Pancreas (tissue), 10 donors: ENCODE measurements at regions not wholly inside any gene's neighbourhood (a gene's known extent, or its start where the extent isn't known, plus 50 kb on each side); places are given as distances from the start of the nearest gene placed in this dataset.

Source experiments
- ATAC-seq, 4 donors: fragments of 200-7000 bp; cut with Tn5 transposase; one replicate each; pipeline versions ENCODE4 v1.8.0 to v1.9.1; 2020; ENCODE audit warnings: mild to moderate bottlenecking in 4 of 4, moderate library complexity in 4 of 4
- DNase-seq, 6 donors: peaks; one replicate each; pipeline ENCODE4 v3.0.0-alpha.2; 2020
- FAIRE-seq: peaks from 2 replicates; lab custom pipeline; 2012; peaks lifted over from hg19 to GRCh38; lab: Jason Lieb, UNC
- H3K27ac ChIP-seq, 4 donors: fragments of 200-600 bp; sonication (generic); 1 replicate in 3 of 4; 2 replicates in 1 of 4; pipeline versions ENCODE4 v1.5.0 to v1.8.0; 2020
- H3K27me3 ChIP-seq, 4 donors: fragments of 200-600 bp; one replicate each; pipeline ENCODE4 v1.8.0; 2021
- H3K36me3 ChIP-seq, 3 donors: fragments of 200-600 bp; sonication (generic) in 1 of 3; one replicate each; pipeline versions ENCODE4 v1.5.0 to v1.8.0; 2020 to 2021
- H3K4me1 ChIP-seq, 3 donors: fragments of 200-600 bp; one replicate each; pipeline ENCODE4 v1.8.0; 2021
- H3K4me3 ChIP-seq, 4 donors: fragments of 200-600 bp; sonication (generic) in 2 of 4; one replicate each; pipeline versions ENCODE4 v1.5.0 to v1.8.0; 2020 to 2021
- H3K9me3 ChIP-seq, 4 donors: fragments of 200-600 bp; one replicate each; pipeline ENCODE4 v1.8.0; 2021
- CTCF ChIP-seq, 4 donors: fragments of 200-600 bp; sonication (generic) in 3 of 4; IDR thresholded peaks; one replicate each; pipeline versions ENCODE4 v1.5.0 to v1.8.0; 2021; ENCODE audit warnings: antibody characterized with exemption in 4 of 4
- WGBS, 2 donors: extraction: QIAGEN DNeasy Blood & Tissue Kit; methylation state at CpG; one replicate each; pipeline ENCODE4 v1.1.7; 2013; 5-methylcytosine and 5-hydroxymethylcytosine counted together
- intact Hi-C, 3 donors: fragments of 100-400 bp; cut with DNase I; formaldehyde crosslinking; loops; one replicate each; pipeline versions ENCODE4 v1.11.1 to v1.14.2; 2022
- donor health status: healthy with polysubstance abuse.
- donor health status: DM: no; HTN: no; CAD: no; lungs with moderate emphysema.
- donor health status: DM: no; HTN: no; CAD: no.
- donor health status: control.
- donor health status: control.
- donor health status: Bipolar disorder and iron deficiency.
- donor health status: DM: yes; HTN: yes; CAD: no.
- donor health status: DM: no; HTN: no; CAD: no.
- donor health status: DM: no; HTN: no; CAD: no.
- donor health status: DM: yes; HTN: yes; CAD: no.

DNA sequence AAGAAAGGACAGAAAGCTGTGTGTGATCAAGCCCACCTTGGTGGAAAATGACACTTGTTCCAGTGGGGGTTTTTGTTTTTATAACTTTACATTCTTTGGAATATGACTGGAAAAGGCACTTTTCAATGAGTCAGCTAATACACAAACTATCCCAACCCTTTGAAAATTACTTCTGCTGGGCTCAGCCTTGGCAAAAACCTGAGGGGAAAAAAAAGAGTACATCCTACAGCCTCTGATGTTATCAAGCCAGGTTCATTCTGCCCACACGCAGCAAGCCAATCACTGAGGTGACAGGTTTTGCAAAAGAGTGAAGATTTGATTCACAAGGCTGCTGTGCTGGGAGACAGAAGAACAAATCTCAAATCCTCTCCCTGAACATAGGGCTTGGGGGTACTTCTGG lies 484.5 kb upstream of the ERCC4 start:
- no peak for DNase-seq
- intact Hi-C loops: no loop called here
- no peaks in the 10 kb centered on the region for H3K36me3 ChIP-seq
- TF ChIP-seq CTCF (IDR thresholded peaks at IDR 0.05): no peak
- no peak overlapping the region for H3K4me3 ChIP-seq
- FAIRE-seq: no peak
- ATAC-seq: no peak
- H3K4me1 ChIP-seq: no peaks in the 10 kb centered on the region
- no peaks in the 10 kb centered on the region for H3K9me3 ChIP-seq
- H3K27me3 ChIP-seq: no peaks in the 10 kb centered on the region
- H3K27ac ChIP-seq: no peak overlapping the region
- 58 to 71% methylated on average over 1 of the region's 1 CpG for WGBS, 2 donors

GRCh38 chr16:13435873-13436474 lies 484.0 kb upstream of the ERCC4 start:
- no peaks in the 10 kb centered on the region for H3K9me3 ChIP-seq
- WGBS, 2 donors: 80 to 85% methylated on average over 3 of the region's 3 CpGs
- H3K27ac ChIP-seq: no peak overlapping the region
- no peak for DNase-seq
- no peaks in the 10 kb centered on the region for H3K27me3 ChIP-seq
- no peak overlapping the region for H3K4me3 ChIP-seq
- no peak for TF ChIP-seq CTCF (IDR thresholded peaks at IDR 0.05)
- ATAC-seq: no peak
- H3K36me3 ChIP-seq: no peaks in the 10 kb centered on the region
- intact Hi-C loops: no loop called here
- no peaks in the 10 kb centered on the region for H3K4me1 ChIP-seq
- no peak for FAIRE-seq

DNA sequence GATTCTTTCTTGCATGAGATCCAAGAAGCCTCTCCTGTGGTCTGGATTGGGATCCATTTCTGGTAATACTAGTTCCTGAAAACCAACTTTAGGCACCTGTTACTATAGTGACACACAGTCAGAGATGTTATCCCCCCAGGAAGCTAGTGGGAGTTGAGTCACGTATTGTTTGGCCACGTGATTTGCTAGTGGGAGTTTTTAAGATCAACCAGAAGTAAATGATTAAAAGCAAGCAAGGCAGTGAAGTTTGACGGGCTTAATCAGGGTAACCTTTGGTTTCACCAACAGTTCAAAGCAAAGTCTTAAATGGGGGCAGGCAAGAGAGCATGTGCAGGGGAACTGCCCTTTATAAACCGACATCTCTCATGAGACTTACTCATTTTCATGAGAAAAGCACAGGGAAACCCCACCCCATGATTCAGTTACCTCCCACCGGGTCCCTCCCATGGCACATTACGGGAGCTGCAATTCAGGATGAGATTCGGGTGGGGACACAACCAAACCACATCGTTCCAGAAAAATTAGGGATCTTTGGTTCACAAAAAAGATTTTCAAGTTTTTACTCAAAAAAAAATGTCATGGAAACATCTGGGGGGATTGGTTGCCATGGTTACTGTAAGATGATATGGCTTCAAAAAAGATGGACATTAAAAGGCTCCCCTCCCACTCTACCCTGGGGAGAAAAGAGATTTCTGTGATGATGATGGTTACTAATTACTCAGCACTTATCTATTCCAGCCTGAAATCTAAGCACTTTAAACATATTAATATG lies 483.1 kb upstream of the ERCC4 start:
- Histone ChIP-seq H3K4me1 (no peaks in the 10 kb centered on the region), H3K9me3 (no peaks in the 10 kb centered on the region), H3K36me3 (no peaks in the 10 kb centered on the region), H3K27me3 (no peaks in the 10 kb centered on the region), H3K4me3 (no peak overlapping the region), H3K27ac (no peak overlapping the region)
- intact Hi-C loops: no loop called here
- 45 to 46% methylated on average over 8 of the region's 8 CpGs for WGBS, 2 donors
- ATAC-seq (peak in 3 of 4 donors; percentile 39 to 55 (median 54)), DNase-seq (peak in 2 of 6 donors; percentile 2 to 13), FAIRE-seq (no peak)
- no peak for TF ChIP-seq CTCF (IDR thresholded peaks at IDR 0.05)

- no peak for TF ChIP-seq CTCF (IDR thresholded peaks at IDR 0.05)
- FAIRE-seq: no peak
- Histone ChIP-seq H3K4me3 (no peak overlapping the region), H3K27ac (no peak overlapping the region), H3K36me3 (no peaks in the 10 kb centered on the region), H3K27me3 (no peaks in the 10 kb centered on the region), H3K9me3 (no peaks in the 10 kb centered on the region), H3K4me1 (no peaks in the 10 kb centered on the region)
- 40 to 52% methylated on average over 5 of the region's 5 CpGs for WGBS, 2 donors
- no peak for ATAC-seq
- DNase-seq: no peak
- intact Hi-C loops: no loop called here
Measured at GRCh38 chr16:13437413-13437795, 482.6 kb upstream of the ERCC4 start.

GRCh38 chr16:13438064-13438463 lies 481.9 kb upstream of the ERCC4 start:
- Histone ChIP-seq H3K4me1 (no peaks in the 10 kb centered on the region), H3K36me3 (no peaks in the 10 kb centered on the region), H3K27me3 (no peaks in the 10 kb centered on the region), H3K9me3 (no peaks in the 10 kb centered on the region), H3K27ac (no peak overlapping the region), H3K4me3 (no peak overlapping the region)
- 62 to 64% methylated on average over 6 of the region's 6 CpGs for WGBS, 2 donors
- ATAC-seq (no peak), DNase-seq (no peak), FAIRE-seq (no peak)
- no peak for TF ChIP-seq CTCF (IDR thresholded peaks at IDR 0.05)
- intact Hi-C loops: no loop called here
